ENCODE measurements at regions not wholly inside any gene's neighbourhood (a gene's known extent, or its start where the extent isn't known, plus 50 kb on each side); places are given as distances from the start of the nearest gene placed in this dataset.

- Histone ChIP-seq H3K27ac (ENCODE audit: insufficient read depth, low read length, poor library complexity, severe bottlenecking) (no peak overlapping the region), H3K4me1 (ENCODE audit: control insufficient read depth, insufficient read depth, low read length, poor library complexity, severe bottlenecking) (no peaks in the 10 kb centered on the region)
Observed at GRCh38 chr1:222335586-222335985, 212.3 kb downstream of the HHIPL2 start.

DNA sequence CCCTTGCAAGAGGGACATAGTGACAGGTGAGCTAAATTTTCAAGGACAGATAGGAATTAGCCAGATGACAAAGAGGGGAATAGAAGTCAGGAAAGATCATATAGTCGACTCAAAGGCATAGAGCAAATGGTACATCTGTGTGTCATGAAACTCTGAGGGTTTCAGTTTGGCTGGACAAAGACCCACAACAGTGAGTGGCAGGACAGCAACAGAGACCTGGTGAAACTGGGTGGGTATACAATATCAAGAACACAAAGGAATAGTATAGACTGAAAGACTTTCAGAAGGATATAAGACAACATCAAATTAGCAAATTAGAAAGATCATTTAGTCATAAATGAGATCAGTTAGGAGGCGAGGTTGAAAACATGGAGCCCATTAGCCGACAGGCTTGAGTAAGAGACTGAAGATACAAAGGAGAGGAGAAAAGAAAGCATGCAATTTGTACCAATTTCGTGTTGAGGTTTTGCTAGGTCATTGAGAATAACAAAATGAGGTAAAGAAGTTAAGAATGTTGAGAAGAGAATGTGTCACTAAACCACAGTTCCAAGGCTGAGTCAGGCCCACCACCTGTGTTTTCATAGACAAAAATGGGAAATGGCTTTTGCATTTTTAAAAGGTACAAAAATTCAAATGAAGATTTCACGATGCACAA is 213.8 kb downstream of the HHIPL2 start:
- Histone ChIP-seq H3K27me3 (replicated peaks; ENCODE audit: control insufficient read depth, insufficient read depth, low read length, poor library complexity, severe bottlenecking) (no peaks in the 10 kb centered on the region), H3K36me3 (ENCODE audit: control insufficient read depth, insufficient read depth, low read length) (no peaks in the 10 kb centered on the region), H3K4me1 (ENCODE audit: control insufficient read depth, insufficient read depth, low read length, poor library complexity, severe bottlenecking) (no peaks in the 10 kb centered on the region), H3K9me3 (ENCODE audit: control insufficient read depth, low read length) (no peaks in the 10 kb centered on the region), H3K4me3 (ENCODE audit: insufficient read depth, low read depth, low read length, poor library complexity, severe bottlenecking) (no peak overlapping the region), H3K27ac (ENCODE audit: insufficient read depth, low read length, poor library complexity, severe bottlenecking) (no peak overlapping the region)
- no peak for DNase-seq

More at GRCh38 chr1:222335586-222335985, 212.3 kb downstream of the HHIPL2 start:
- no peak for DNase-seq
- no peak overlapping the region for H3K4me3 ChIP-seq (ENCODE audit: insufficient read depth, low read depth, low read length, poor library complexity, severe bottlenecking)
- H3K9me3 ChIP-seq (ENCODE audit: control insufficient read depth, low read length): no peaks in the 10 kb centered on the region
- no peaks in the 10 kb centered on the region for H3K36me3 ChIP-seq (ENCODE audit: control insufficient read depth, insufficient read depth, low read length)
- no peaks in the 10 kb centered on the region for H3K27me3 ChIP-seq (replicated peaks; ENCODE audit: control insufficient read depth, insufficient read depth, low read length, poor library complexity, severe bottlenecking)

GRCh38 chr1:222331765-222332164 is 216.1 kb downstream of the HHIPL2 start:
- Histone ChIP-seq H3K27me3 (replicated peaks; ENCODE audit: control insufficient read depth, insufficient read depth, low read length, poor library complexity, severe bottlenecking) (no peaks in the 10 kb centered on the region), H3K4me3 (ENCODE audit: insufficient read depth, low read depth, low read length, poor library complexity, severe bottlenecking) (no peak overlapping the region), H3K9me3 (ENCODE audit: control insufficient read depth, low read length) (no peaks in the 10 kb centered on the region), H3K36me3 (ENCODE audit: control insufficient read depth, insufficient read depth, low read length) (no peaks in the 10 kb centered on the region), H3K27ac (ENCODE audit: insufficient read depth, low read length, poor library complexity, severe bottlenecking) (no peak overlapping the region), H3K4me1 (ENCODE audit: control insufficient read depth, insufficient read depth, low read length, poor library complexity, severe bottlenecking) (no peaks in the 10 kb centered on the region)
- DNase-seq: no peak

GRCh38 chr1:222331340-222331739 is 216.6 kb downstream of the HHIPL2 start:
- Histone ChIP-seq H3K27me3 (replicated peaks; ENCODE audit: control insufficient read depth, insufficient read depth, low read length, poor library complexity, severe bottlenecking) (no peaks in the 10 kb centered on the region), H3K27ac (ENCODE audit: insufficient read depth, low read length, poor library complexity, severe bottlenecking) (no peak overlapping the region), H3K4me3 (ENCODE audit: insufficient read depth, low read depth, low read length, poor library complexity, severe bottlenecking) (no peak overlapping the region), H3K4me1 (ENCODE audit: control insufficient read depth, insufficient read depth, low read length, poor library complexity, severe bottlenecking) (no peaks in the 10 kb centered on the region), H3K36me3 (ENCODE audit: control insufficient read depth, insufficient read depth, low read length) (no peaks in the 10 kb centered on the region), H3K9me3 (ENCODE audit: control insufficient read depth, low read length) (no peaks in the 10 kb centered on the region)
- DNase-seq: no peak

- Histone ChIP-seq H3K9me3 (ENCODE audit: control insufficient read depth, low read length) (no peaks in the 10 kb centered on the region), H3K4me3 (ENCODE audit: insufficient read depth, low read depth, low read length, poor library complexity, severe bottlenecking) (no peak overlapping the region), H3K27me3 (replicated peaks; ENCODE audit: control insufficient read depth, insufficient read depth, low read length, poor library complexity, severe bottlenecking) (no peaks in the 10 kb centered on the region), H3K36me3 (ENCODE audit: control insufficient read depth, insufficient read depth, low read length) (no peaks in the 10 kb centered on the region), H3K4me1 (ENCODE audit: control insufficient read depth, insufficient read depth, low read length, poor library complexity, severe bottlenecking) (no peaks in the 10 kb centered on the region), H3K27ac (ENCODE audit: insufficient read depth, low read length, poor library complexity, severe bottlenecking) (no peak overlapping the region)
- DNase-seq: no peak
Observed at GRCh38 chr1:222329493-222330045, 218.3 kb downstream of the HHIPL2 start.

DNA sequence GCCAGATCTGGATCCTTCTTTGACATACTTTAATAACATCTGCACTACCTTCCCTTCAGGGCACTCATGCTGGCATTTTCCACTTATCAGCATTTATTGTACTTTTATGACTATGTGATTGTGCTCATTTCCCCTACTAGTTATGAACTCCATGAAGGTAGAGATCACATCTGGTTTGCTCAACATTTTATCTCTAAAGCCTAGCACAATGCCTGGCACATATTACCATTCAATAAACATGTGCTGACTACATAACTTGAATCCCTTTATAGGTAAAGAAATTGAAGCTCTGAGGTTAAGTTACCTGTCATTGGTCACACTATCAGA is 221.2 kb downstream of the HHIPL2 start:
- Histone ChIP-seq H3K4me3 (ENCODE audit: insufficient read depth, low read depth, low read length, poor library complexity, severe bottlenecking) (no peak overlapping the region), H3K27ac (ENCODE audit: insufficient read depth, low read length, poor library complexity, severe bottlenecking) (no peak overlapping the region), H3K9me3 (ENCODE audit: control insufficient read depth, low read length) (no peaks in the 10 kb centered on the region)

GRCh38 chr1:222326006-222326709 is 221.7 kb downstream of the HHIPL2 start:
- H3K36me3 ChIP-seq (ENCODE audit: control insufficient read depth, insufficient read depth, low read length): no peaks in the 10 kb centered on the region

More for the DNA sequence above, 221.2 kb downstream of the HHIPL2 start:
- Histone ChIP-seq H3K36me3 (ENCODE audit: control insufficient read depth, insufficient read depth, low read length) (no peaks in the 10 kb centered on the region), H3K27me3 (replicated peaks; ENCODE audit: control insufficient read depth, insufficient read depth, low read length, poor library complexity, severe bottlenecking) (no peaks in the 10 kb centered on the region), H3K4me1 (ENCODE audit: control insufficient read depth, insufficient read depth, low read length, poor library complexity, severe bottlenecking) (no peaks in the 10 kb centered on the region)
- no peak for DNase-seq

DNA sequence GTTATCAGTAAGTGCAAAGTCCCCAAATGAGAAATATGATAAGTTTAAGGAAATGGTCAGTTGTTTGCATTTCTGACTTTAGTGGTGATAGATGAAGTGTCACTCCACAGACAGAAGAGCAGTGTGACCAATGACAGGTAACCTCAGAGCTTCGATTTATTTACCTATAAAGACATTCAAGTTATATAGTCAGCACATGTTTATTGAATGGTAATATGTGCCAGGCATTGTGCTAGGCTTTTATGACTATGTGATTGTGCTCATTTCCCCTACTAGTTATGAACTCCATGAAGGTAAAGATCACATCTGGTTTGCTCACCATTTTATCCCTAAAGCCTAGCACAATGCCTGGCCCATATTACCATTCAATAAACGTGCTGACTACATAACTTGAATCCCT is 222.4 kb downstream of the HHIPL2 start:
- no peaks in the 10 kb centered on the region for H3K27me3 ChIP-seq (replicated peaks; ENCODE audit: control insufficient read depth, insufficient read depth, low read length, poor library complexity, severe bottlenecking)
- H3K36me3 ChIP-seq (ENCODE audit: control insufficient read depth, insufficient read depth, low read length): no peaks in the 10 kb centered on the region
- no peak overlapping the region for H3K4me3 ChIP-seq (ENCODE audit: insufficient read depth, low read depth, low read length, poor library complexity, severe bottlenecking)
- no peak overlapping the region for H3K27ac ChIP-seq (ENCODE audit: insufficient read depth, low read length, poor library complexity, severe bottlenecking)
- H3K9me3 ChIP-seq (ENCODE audit: control insufficient read depth, low read length): no peaks in the 10 kb centered on the region
- DNase-seq: no peak
- no peaks in the 10 kb centered on the region for H3K4me1 ChIP-seq (ENCODE audit: control insufficient read depth, insufficient read depth, low read length, poor library complexity, severe bottlenecking)

More at GRCh38 chr1:222326006-222326709, 221.7 kb downstream of the HHIPL2 start:
- no peaks in the 10 kb centered on the region for H3K27me3 ChIP-seq (replicated peaks; ENCODE audit: control insufficient read depth, insufficient read depth, low read length, poor library complexity, severe bottlenecking)
- H3K4me3 ChIP-seq (ENCODE audit: insufficient read depth, low read depth, low read length, poor library complexity, severe bottlenecking): no peak overlapping the region
- H3K4me1 ChIP-seq (ENCODE audit: control insufficient read depth, insufficient read depth, low read length, poor library complexity, severe bottlenecking): no peaks in the 10 kb centered on the region
- DNase-seq: no peak
- no peaks in the 10 kb centered on the region for H3K9me3 ChIP-seq (ENCODE audit: control insufficient read depth, low read length)
- no peak overlapping the region for H3K27ac ChIP-seq (ENCODE audit: insufficient read depth, low read length, poor library complexity, severe bottlenecking)

DNA sequence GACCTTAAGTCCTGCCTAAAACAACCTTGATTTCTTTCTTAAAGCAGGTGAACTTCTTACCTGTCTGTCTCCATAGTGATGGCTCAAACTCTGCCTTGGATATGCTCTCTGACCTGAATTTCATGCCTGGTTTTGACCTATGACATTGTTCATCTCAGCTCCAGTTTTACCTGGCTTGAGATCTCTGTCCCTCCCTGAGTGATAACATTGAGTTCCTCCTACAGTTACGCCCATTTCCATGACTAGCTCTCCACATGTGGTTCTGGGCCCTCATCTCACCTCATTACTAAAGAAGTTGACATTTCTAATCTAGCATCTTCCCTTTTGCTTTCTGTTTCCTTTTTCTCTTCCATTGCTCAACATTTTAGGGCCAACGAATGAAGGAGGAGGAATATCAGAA is 233.1 kb downstream of the HHIPL2 start:
- no peak overlapping the region for H3K4me3 ChIP-seq (ENCODE audit: insufficient read depth, low read depth, low read length, poor library complexity, severe bottlenecking)
- no peak for DNase-seq
- H3K9me3 ChIP-seq (ENCODE audit: control insufficient read depth, low read length): no peaks in the 10 kb centered on the region
- H3K27ac ChIP-seq (ENCODE audit: insufficient read depth, low read length, poor library complexity, severe bottlenecking): no peak overlapping the region
- H3K36me3 ChIP-seq (ENCODE audit: control insufficient read depth, insufficient read depth, low read length): no peaks in the 10 kb centered on the region
- no peaks in the 10 kb centered on the region for H3K4me1 ChIP-seq (ENCODE audit: control insufficient read depth, insufficient read depth, low read length, poor library complexity, severe bottlenecking)
- H3K27me3 ChIP-seq (replicated peaks; ENCODE audit: control insufficient read depth, insufficient read depth, low read length, poor library complexity, severe bottlenecking): no peaks in the 10 kb centered on the region

DNA sequence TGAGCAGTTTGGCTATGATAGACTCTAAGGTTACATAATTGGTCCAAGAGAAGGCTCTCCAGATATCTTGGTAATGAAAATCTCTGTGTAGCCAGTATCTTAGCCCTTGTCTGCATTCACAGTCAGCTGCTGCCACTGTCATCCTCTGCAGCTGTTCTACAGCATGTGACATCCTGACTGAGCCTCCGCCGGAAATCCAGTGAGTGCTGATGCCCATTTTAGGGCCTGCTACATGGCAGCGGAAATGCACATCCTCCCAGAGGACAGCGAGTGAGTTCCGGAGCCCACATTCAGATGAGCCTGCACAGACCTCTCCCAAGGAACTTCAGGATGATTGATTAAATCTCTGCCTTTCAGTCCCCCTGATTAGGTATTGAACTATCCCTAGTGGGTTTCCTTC is 237.1 kb downstream of the HHIPL2 start:
- Histone ChIP-seq H3K4me3 (ENCODE audit: insufficient read depth, low read depth, low read length, poor library complexity, severe bottlenecking) (no peak overlapping the region), H3K36me3 (ENCODE audit: control insufficient read depth, insufficient read depth, low read length) (no peaks in the 10 kb centered on the region), H3K27me3 (replicated peaks; ENCODE audit: control insufficient read depth, insufficient read depth, low read length, poor library complexity, severe bottlenecking) (no peaks in the 10 kb centered on the region), H3K4me1 (ENCODE audit: control insufficient read depth, insufficient read depth, low read length, poor library complexity, severe bottlenecking) (no peaks in the 10 kb centered on the region), H3K27ac (ENCODE audit: insufficient read depth, low read length, poor library complexity, severe bottlenecking) (no peak overlapping the region), H3K9me3 (ENCODE audit: control insufficient read depth, low read length) (no peaks in the 10 kb centered on the region)
- peak in 2 of 3 donors; percentile 1 to 2 for DNase-seq
